Activated CD8-positive, alpha-beta memory T cell treated with anti-CD3 and anti-CD28 coated beads, Interleukin-2, amount 50 U/mL, for 24 hours (primary cell): ENCODE measurements at regions not wholly inside any gene's neighbourhood (a gene's known extent, or its start where the extent isn't known, plus 50 kb on each side); places are given as distances from the start of the nearest gene placed in this dataset.

ENCODE experiments used
- DNase-seq: peaks from one replicate; pipeline ENCODE4 v3.0.0-alpha.2; 2020; ENCODE audit errors: extremely low read depth

GRCh38 chr2:120401275-120402066, 55.5 kb downstream of the INHBB start:
- DNase-seq: no peak

- no peak for DNase-seq
Observed at GRCh38 chr2:120402067-120402433, 56.1 kb downstream of the INHBB start.

- no peak for DNase-seq
Observed at GRCh38 chr2:120402508-120402907, 56.6 kb downstream of the INHBB start.

GRCh38 chr2:120403261-120403660, 57.3 kb downstream of the INHBB start:
- DNase-seq: no peak

- DNase-seq: no peak
Observed at GRCh38 chr2:120403676-120404075, 57.7 kb downstream of the INHBB start.

- DNase-seq: no peak
Observed at GRCh38 chr2:120404274-120404673, 58.3 kb downstream of the INHBB start.

GRCh38 chr2:120404941-120405758, 59.2 kb downstream of the INHBB start:
- DNase-seq: no peak

GRCh38 chr2:120405759-120406099, 59.8 kb downstream of the INHBB start:
- no peak for DNase-seq

GRCh38 chr2:120406566-120406965, 60.6 kb downstream of the INHBB start:
- no peak for DNase-seq

- DNase-seq: no peak
Observed at GRCh38 chr2:120410487-120410886, 64.6 kb downstream of the INHBB start.

GRCh38 chr2:120415060-120415459, 69.1 kb downstream of the INHBB start:
- DNase-seq: no peak

- DNase-seq: no peak
Observed at GRCh38 chr2:120415728-120416509, 70.0 kb downstream of the INHBB start.

- no peak for DNase-seq
Observed at GRCh38 chr2:120418174-120418787, 72.3 kb downstream of the INHBB start.

- DNase-seq: no peak
Observed at GRCh38 chr2:120419073-120419472, 73.1 kb downstream of the INHBB start.

- DNase-seq: no peak
Observed at GRCh38 chr2:120419955-120420354, 74.0 kb downstream of the INHBB start.

GRCh38 chr2:120421126-120421829, 75.3 kb downstream of the INHBB start:
- DNase-seq: no peak

- DNase-seq: no peak
Observed at GRCh38 chr2:120421830-120422175, 75.9 kb downstream of the INHBB start.

GRCh38 chr2:120422465-120423160, 76.7 kb downstream of the INHBB start:
- DNase-seq: no peak

GRCh38 chr2:120423167-120423943, 77.4 kb downstream of the INHBB start:
- DNase-seq: no peak

- DNase-seq: no peak
Observed at GRCh38 chr2:120424274-120424796, 78.4 kb downstream of the INHBB start.
